Adrenal gland (tissue), 9 donors: ENCODE measurements at regions not wholly inside any gene's neighbourhood (a gene's known extent, or its start where the extent isn't known, plus 50 kb on each side); places are given as distances from the start of the nearest gene placed in this dataset.

Source experiments
- DNase-seq, 7 donors: peaks; one replicate each; pipeline ENCODE4 v3.0.0-alpha.2; 2019 to 2020
- H3K27ac ChIP-seq, 5 donors: fragments of 200-600 bp; sonication (generic) in 4 of 5; 1 replicate in 3 of 5; 2 replicates in 2 of 5; pipeline versions ENCODE4 v1.5.1 to v1.8.0; 2016 to 2020; ENCODE audit warnings: mild to moderate bottlenecking in 1 of 5
- H3K27me3 ChIP-seq: fragments of 200-600 bp; 2 replicates; pipeline ENCODE4 v1.8.0; 2021
- H3K36me3 ChIP-seq, 2 donors: fragments of 200-600 bp; replicated peaks in 1 of 2; 1 replicate in 1 of 2; 2 replicates in 1 of 2; pipeline versions ENCODE4 v1.5.1 to v1.8.0; 2018 to 2022
- H3K4me1 ChIP-seq, 2 donors: fragments of 200-600 bp; replicated peaks in 1 of 2; 1 replicate in 1 of 2; 2 replicates in 1 of 2; pipeline versions ENCODE4 v1.5.1 to v1.8.0; 2018 to 2021
- H3K4me3 ChIP-seq, 4 donors: fragments of 200-600 bp; sonication (generic) in 3 of 4; one replicate each; pipeline ENCODE4 v1.5.1; 2016 to 2018
- H3K9me3 ChIP-seq, 3 donors: fragments of 200-600 bp; sonication (generic) in 1 of 3; replicated peaks in 1 of 3; 1 replicate in 2 of 3; 2 replicates in 1 of 3; pipeline versions ENCODE4 v1.5.1 to v1.8.0; 2016 to 2021
- POLR2A ChIP-seq, 2 donors: fragments of 450-650 bp; IDR thresholded peaks; one replicate each; pipeline ENCODE4 v1.6.1; 2017; ENCODE audit warnings: antibody characterized with exemption in 2 of 2, mild to moderate bottlenecking in 2 of 2, moderate library complexity in 1 of 2
- WGBS, 4 donors: extraction: QIAGEN DNeasy Blood & Tissue Kit in 2 of 4; methylation state at CpG; one replicate each; pipeline versions ENCODE4 v1.1.5 to v1.1.7; 2013 to 2017; 5-methylcytosine and 5-hydroxymethylcytosine counted together
- intact Hi-C, 2 donors: fragments of 100-400 bp; cut with DNase I; formaldehyde crosslinking; loops; one replicate each; pipeline versions ENCODE4 v1.14.1 to v1.15.0; 2022 to 2023
- TF ChIP-seq, protein P1 (sequence below), 6 experiments: fragments of 450-650 bp in 4 of 6; fragments of 200-600 bp in 2 of 6; sonication (generic) in 1 of 6; IDR thresholded peaks; 1 replicate in 5 of 6; 2 replicates in 1 of 6; pipeline versions ENCODE4 v1.5.1 to v1.8.0; 2016 to 2021; ENCODE audit warnings: antibody characterized with exemption in 6 of 6, mild to moderate bottlenecking in 2 of 6, moderate library complexity in 1 of 6
- donor health status: healthy with polysubstance abuse.
- donor health status: Bipolar disorder and iron deficiency.
- donor health status: DM: yes; HTN: yes; CAD: no.
- donor health status: DM: no; HTN: no; CAD: no.
- donor health status: DM: no; HTN: no; CAD: no.

DNA sequence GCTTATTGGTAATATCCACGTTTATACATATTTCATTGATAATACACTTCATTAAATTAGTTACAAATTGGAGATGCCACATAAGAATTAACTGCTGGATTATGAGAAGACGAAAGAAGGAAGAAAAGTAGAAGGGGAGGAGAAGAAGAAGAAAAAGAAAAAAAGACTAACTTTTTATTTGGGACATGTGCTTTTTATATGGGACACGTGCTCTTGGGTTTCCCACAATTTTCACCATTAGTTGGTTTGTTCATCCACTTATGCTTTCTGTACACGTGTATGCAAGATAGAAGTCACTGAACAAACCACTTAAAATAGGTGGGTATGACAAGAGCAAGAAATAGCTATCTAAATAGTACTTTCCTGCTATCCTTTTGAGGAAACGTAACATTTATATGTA is 98.6 kb downstream of the MRPS30 start:
- 54 to 70% (median 57%) methylated on average over 5 of the region's 5 CpGs for WGBS, 4 donors
- DNase-seq: no peak
- H3K27ac ChIP-seq: no peak overlapping the region
- no peaks in the 10 kb centered on the region for H3K9me3 ChIP-seq
- no peak overlapping the region for H3K4me3 ChIP-seq
- intact Hi-C loops: no loop called here
- H3K36me3 ChIP-seq: no peaks in the 10 kb centered on the region
- no peaks in the 10 kb centered on the region for H3K4me1 ChIP-seq
- no peaks in the 10 kb centered on the region for H3K27me3 ChIP-seq
- no peak for TF ChIP-seq POLR2A (IDR thresholded peaks at IDR 0.05)
- TF ChIP-seq, protein P1, sequence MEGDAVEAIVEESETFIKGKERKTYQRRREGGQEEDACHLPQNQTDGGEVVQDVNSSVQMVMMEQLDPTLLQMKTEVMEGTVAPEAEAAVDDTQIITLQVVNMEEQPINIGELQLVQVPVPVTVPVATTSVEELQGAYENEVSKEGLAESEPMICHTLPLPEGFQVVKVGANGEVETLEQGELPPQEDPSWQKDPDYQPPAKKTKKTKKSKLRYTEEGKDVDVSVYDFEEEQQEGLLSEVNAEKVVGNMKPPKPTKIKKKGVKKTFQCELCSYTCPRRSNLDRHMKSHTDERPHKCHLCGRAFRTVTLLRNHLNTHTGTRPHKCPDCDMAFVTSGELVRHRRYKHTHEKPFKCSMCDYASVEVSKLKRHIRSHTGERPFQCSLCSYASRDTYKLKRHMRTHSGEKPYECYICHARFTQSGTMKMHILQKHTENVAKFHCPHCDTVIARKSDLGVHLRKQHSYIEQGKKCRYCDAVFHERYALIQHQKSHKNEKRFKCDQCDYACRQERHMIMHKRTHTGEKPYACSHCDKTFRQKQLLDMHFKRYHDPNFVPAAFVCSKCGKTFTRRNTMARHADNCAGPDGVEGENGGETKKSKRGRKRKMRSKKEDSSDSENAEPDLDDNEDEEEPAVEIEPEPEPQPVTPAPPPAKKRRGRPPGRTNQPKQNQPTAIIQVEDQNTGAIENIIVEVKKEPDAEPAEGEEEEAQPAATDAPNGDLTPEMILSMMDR (IDR thresholded peaks at IDR 0.05): no peak

DNA sequence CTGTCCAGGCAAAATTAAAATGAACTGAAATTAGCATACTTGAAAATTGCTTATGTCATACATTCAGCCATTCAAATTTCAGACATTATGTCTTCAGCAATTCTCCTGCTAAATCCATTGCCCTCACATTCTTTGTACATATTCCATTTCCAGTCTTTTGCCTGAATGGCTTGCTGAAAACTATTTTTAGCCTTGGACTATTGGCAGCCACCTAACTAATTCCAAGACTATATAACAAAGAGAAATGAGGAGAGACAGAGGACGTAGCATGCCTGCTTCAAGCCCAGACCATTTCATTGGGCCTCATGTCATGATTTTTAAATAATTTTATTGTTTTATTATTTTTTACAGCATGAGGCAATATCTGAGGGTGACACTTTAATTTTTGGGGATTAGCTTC is 100.3 kb downstream of the MRPS30 start:
- Histone ChIP-seq H3K4me3 (no peak overlapping the region), H3K4me1 (no peaks in the 10 kb centered on the region), H3K36me3 (no peaks in the 10 kb centered on the region), H3K27ac (no peak overlapping the region), H3K27me3 (no peaks in the 10 kb centered on the region), H3K9me3 (no peaks in the 10 kb centered on the region)
- 52 to 62% (median 54%) methylated on average over 1 of the region's 1 CpG for WGBS, 4 donors
- no peak for DNase-seq
- TF ChIP-seq POLR2A (IDR thresholded peaks at IDR 0.05): no peak
- TF ChIP-seq, protein P1 (IDR thresholded peaks at IDR 0.05): no peak
- intact Hi-C loops: no loop called here

DNA sequence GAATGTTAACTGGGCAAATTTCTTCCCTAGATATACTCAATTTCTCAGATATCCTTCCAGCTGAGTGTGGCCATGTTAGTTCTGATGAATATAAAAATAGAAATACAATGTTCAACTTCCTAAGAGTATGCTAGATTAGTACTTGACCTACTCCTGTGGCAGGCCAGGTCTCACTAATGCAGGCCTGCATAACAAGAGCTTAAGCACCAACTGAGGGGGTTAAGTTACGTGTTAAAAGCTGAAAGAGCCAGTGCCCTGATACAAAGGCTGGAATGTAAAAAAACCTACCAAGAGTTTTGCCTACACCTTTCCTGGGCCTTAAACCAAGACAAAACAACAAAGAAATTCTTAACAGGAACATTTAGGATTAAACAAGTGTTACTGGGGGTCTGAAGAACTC is 102.8 kb downstream of the MRPS30 start:
- Histone ChIP-seq H3K27ac (no peak overlapping the region), H3K27me3 (no peaks in the 10 kb centered on the region), H3K9me3 (no peaks in the 10 kb centered on the region), H3K36me3 (no peaks in the 10 kb centered on the region), H3K4me3 (no peak overlapping the region), H3K4me1 (no peaks in the 10 kb centered on the region)
- intact Hi-C loops: no loop called here
- DNase-seq: no peak
- 76 to 84% (median 81%) methylated on average over 1 of the region's 1 CpG for WGBS, 4 donors
- TF ChIP-seq, protein P1 (IDR thresholded peaks at IDR 0.05): no peak
- no peak for TF ChIP-seq POLR2A (IDR thresholded peaks at IDR 0.05)

DNA sequence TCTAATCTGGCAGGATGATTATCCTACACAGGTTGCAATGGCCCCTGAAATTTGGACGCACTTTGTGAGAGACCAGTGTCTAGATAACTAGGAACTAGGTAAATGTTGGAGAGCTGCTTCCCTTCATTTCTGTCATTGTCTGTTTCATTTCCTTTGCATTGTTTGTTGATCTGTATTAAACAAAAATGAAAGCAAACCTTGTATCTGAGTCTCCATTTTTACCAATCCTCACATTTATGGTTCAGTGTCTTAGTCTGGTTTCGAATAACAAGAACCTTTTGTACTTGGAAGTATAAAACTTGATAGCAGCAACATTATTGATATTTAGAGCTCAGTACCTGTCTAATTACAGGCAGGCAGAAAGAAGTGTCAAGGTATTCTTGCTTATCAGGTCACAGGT is 105.5 kb downstream of the MRPS30 start:
- Histone ChIP-seq H3K4me1 (no peaks in the 10 kb centered on the region), H3K27me3 (no peaks in the 10 kb centered on the region), H3K27ac (no peak overlapping the region), H3K9me3 (no peaks in the 10 kb centered on the region), H3K36me3 (no peaks in the 10 kb centered on the region), H3K4me3 (no peak overlapping the region)
- WGBS, 4 donors: 68 to 83% (median 76%) methylated on average over 2 of the region's 2 CpGs
- no peak for DNase-seq
- no peak for TF ChIP-seq POLR2A (IDR thresholded peaks at IDR 0.05)
- TF ChIP-seq, protein P1 (IDR thresholded peaks at IDR 0.05): no peak
- intact Hi-C loops: no loop called here
